ENCODE measurements at regions not wholly inside any gene's neighbourhood (a gene's known extent, or its start where the extent isn't known, plus 50 kb on each side); places are given as distances from the start of the nearest gene placed in this dataset.

DNA sequence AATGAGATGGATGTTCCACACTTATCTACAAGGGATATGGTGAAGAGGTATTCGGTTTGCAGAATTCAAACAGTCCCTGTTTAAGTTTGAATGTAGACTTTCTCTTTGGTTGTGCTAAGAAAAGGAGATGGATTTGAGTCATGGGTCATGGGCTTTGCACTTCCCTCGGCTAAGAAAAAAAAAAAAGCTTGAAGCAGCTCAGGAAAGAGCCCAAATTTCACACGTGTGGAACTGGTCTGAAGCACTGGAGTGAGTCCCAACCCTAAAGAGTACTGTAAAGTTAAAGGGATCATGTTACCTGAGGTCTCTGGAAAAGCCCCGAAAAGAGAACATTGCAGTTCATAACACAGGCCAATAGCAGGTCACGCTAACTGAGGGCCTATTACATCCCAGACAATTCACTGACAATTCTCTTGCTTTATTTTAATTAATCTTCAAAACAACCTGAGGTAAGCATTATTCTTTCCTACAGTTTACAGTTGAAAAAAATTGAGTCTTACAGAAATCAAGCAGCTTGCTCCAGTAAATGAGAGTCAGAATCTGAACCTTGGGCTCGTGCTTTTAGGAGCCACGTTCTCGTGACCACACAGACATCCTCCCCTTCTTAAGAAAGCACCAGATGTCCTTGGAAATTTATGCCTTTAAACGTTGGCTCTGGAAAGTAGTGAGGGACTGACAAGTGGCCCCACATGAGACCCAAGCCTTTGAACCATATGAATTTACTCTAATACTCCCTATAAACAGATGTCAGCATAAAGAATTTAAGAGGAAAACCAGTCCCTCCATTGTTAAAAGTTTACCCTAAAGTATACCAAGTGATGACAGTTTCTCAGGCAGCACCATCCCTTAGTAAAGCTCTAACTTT, 89.3 kb downstream of the MAD2L1 start:
- no peak overlapping the region for H3K4me2 ChIP-seq (ENCODE audit: low read depth, low read length, poor library complexity, severe bottlenecking)
- no peak overlapping the region for H3K4me3 ChIP-seq (ENCODE audit: low read length, poor library complexity, severe bottlenecking)
- no peaks in the 10 kb centered on the region for H3K36me3 ChIP-seq (ENCODE audit: insufficient read depth, low read length)
- no peak overlapping the region for H3K9ac ChIP-seq (ENCODE audit: low read depth, low read length, poor library complexity, severe bottlenecking)
- no peaks in the 10 kb centered on the region for H3K4me1 ChIP-seq (ENCODE audit: insufficient read depth, low read length, poor library complexity, severe bottlenecking)
- H3K9me3 ChIP-seq (ENCODE audit: insufficient read depth, low read depth, low read length), result no peaks in the 10 kb centered on the region
- no peak overlapping the region for H2AFZ ChIP-seq (ENCODE audit: low read length)
- no peaks in the 10 kb centered on the region for H3K27me3 ChIP-seq (ENCODE audit: insufficient read depth, low read length, poor library complexity, severe bottlenecking)
- H4K20me1 ChIP-seq (ENCODE audit: insufficient read depth, low read length, poor library complexity, severe bottlenecking), result no peaks in the 10 kb centered on the region
- TF ChIP-seq CTCF (conservative IDR thresholded peaks at IDR 0.05; ENCODE audit: low read length) (no peak), EZH2phosphoT487 (IDR thresholded peaks at IDR 0.05; ENCODE audit: borderline replicate concordance) (no peak)
- no peaks in the 10 kb centered on the region for H3K9me2 ChIP-seq (replicated peaks; ENCODE audit: low read depth, low read length)
- no peaks in the 10 kb centered on the region for H3F3A ChIP-seq (ENCODE audit: low read depth)
- no peaks in the 10 kb centered on the region for H3K79me2 ChIP-seq (ENCODE audit: insufficient read depth, low read length)

GRCh38 chr4:119971431-119972084, 95.1 kb downstream of the MAD2L1 start:
- Histone ChIP-seq H3K9me3 (ENCODE audit: insufficient read depth, low read depth, low read length) (no peaks in the 10 kb centered on the region), H3K27me3 (ENCODE audit: insufficient read depth, low read length, poor library complexity, severe bottlenecking) (no peaks in the 10 kb centered on the region), H3K4me2 (ENCODE audit: low read depth, low read length, poor library complexity, severe bottlenecking) (no peak overlapping the region), H4K20me1 (ENCODE audit: insufficient read depth, low read length, poor library complexity, severe bottlenecking) (no peaks in the 10 kb centered on the region), H3K36me3 (ENCODE audit: insufficient read depth, low read length) (no peaks in the 10 kb centered on the region), H3K4me1 (ENCODE audit: insufficient read depth, low read length, poor library complexity, severe bottlenecking) (no peaks in the 10 kb centered on the region), H3K4me3 (ENCODE audit: low read length, poor library complexity, severe bottlenecking) (no peak overlapping the region), H3F3A (ENCODE audit: low read depth) (no peaks in the 10 kb centered on the region), H2AFZ (ENCODE audit: low read length) (no peak overlapping the region), H3K79me2 (ENCODE audit: insufficient read depth, low read length) (no peaks in the 10 kb centered on the region), H3K9ac (ENCODE audit: low read depth, low read length, poor library complexity, severe bottlenecking) (no peak overlapping the region), H3K9me2 (replicated peaks; ENCODE audit: low read depth, low read length) (no peaks in the 10 kb centered on the region)
- TF ChIP-seq EZH2phosphoT487 (IDR thresholded peaks at IDR 0.05; ENCODE audit: borderline replicate concordance), result no peak
- no peak for TF ChIP-seq CTCF (conservative IDR thresholded peaks at IDR 0.05; ENCODE audit: low read length)

DNA sequence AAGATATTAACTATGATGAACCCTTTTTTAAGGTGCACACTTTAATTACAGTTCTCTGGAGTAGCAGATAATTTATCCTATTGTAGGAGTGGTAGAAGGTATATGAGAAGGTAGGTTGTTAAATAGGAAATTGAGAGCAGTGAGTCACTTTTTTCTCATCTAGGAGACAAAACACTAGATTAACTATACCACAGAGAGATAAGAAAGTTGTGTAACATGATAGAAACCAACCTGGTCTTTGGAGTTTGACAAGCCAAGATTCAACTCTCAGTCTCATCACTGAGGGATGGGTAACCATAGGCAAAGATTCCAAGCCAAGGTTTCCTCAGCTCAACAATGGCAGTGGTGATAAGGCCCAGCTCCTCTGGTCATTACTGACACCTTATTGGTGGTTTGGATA, 104.0 kb downstream of the MAD2L1 start:
- no peaks in the 10 kb centered on the region for H4K20me1 ChIP-seq (ENCODE audit: insufficient read depth, low read length, poor library complexity, severe bottlenecking)
- no peaks in the 10 kb centered on the region for H3K9me2 ChIP-seq (replicated peaks; ENCODE audit: low read depth, low read length)
- no peak overlapping the region for H2AFZ ChIP-seq (ENCODE audit: low read length)
- no peaks in the 10 kb centered on the region for H3K9me3 ChIP-seq (ENCODE audit: insufficient read depth, low read depth, low read length)
- H3K27me3 ChIP-seq (ENCODE audit: insufficient read depth, low read length, poor library complexity, severe bottlenecking), result no peaks in the 10 kb centered on the region
- H3F3A ChIP-seq (ENCODE audit: low read depth), result no peaks in the 10 kb centered on the region
- H3K79me2 ChIP-seq (ENCODE audit: insufficient read depth, low read length), result no peaks in the 10 kb centered on the region
- H3K9ac ChIP-seq (ENCODE audit: low read depth, low read length, poor library complexity, severe bottlenecking), result no peak overlapping the region
- H3K36me3 ChIP-seq (ENCODE audit: insufficient read depth, low read length), result no peaks in the 10 kb centered on the region
- no peak overlapping the region for H3K4me2 ChIP-seq (ENCODE audit: low read depth, low read length, poor library complexity, severe bottlenecking)
- H3K4me1 ChIP-seq (ENCODE audit: insufficient read depth, low read length, poor library complexity, severe bottlenecking), result no peaks in the 10 kb centered on the region
- TF ChIP-seq EZH2phosphoT487 (IDR thresholded peaks at IDR 0.05; ENCODE audit: borderline replicate concordance), result no peak
- TF ChIP-seq CTCF (conservative IDR thresholded peaks at IDR 0.05; ENCODE audit: low read length), result no peak
- H3K4me3 ChIP-seq (ENCODE audit: low read length, poor library complexity, severe bottlenecking), result no peak overlapping the region
